ENCODE measurements at regions not wholly inside any gene's neighbourhood (a gene's known extent, or its start where the extent isn't known, plus 50 kb on each side); places are given as distances from the start of the nearest gene placed in this dataset.

- DNase-seq = peak; percentile 33 to 70 (median 65)
Measured at GRCh38 chr13:79691826-79692225, 210.9 kb downstream of the NDFIP2 start.

DNA sequence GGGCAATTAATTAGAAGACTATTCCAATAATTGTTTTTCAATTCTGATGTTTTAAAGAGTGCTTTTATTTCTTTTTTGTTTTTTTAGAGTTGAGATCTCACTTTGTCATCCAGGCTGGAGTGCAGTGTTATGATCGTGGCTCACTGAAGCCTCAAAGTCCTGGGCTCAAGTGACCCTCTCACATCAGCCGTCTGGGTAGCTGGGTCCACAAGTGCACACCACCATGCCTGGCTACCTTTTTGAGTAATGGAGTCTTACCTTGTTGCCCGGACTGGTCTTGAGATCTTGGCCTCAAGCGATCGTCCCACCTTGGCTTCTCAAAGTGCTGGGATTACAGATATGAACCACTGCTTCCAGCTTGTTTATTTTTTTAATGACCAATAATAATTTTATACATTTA is 207.8 kb downstream of the NDFIP2 start:
- no peak for DNase-seq

- DNase-seq = no peak
Measured at GRCh38 chr13:79686441-79686840, 205.5 kb downstream of the NDFIP2 start.

- DNase-seq = no peak
Measured at GRCh38 chr13:79684371-79684770, 203.4 kb downstream of the NDFIP2 start.

- no peak for DNase-seq
Measured at GRCh38 chr13:79682164-79682563, 201.2 kb downstream of the NDFIP2 start.

DNA sequence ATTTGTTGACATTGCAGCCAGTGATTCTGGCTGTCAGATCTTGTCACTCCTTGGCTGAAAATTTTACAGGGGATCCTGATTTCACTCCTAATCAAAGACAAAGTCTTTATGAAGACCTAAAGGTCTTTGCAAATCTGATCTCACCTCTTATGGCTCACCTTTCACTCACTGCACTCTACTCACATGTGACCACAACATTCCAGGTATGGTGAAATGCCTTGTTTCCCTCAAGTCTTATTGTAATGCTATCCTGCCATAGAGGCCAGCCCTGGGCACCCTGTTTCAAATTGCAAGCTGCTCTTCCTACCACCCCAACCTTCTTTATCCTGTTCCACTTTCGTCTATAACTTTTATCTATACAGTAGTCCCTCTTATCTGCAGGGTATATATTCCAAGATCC is 200.1 kb downstream of the NDFIP2 start:
- no peak for DNase-seq

DNA sequence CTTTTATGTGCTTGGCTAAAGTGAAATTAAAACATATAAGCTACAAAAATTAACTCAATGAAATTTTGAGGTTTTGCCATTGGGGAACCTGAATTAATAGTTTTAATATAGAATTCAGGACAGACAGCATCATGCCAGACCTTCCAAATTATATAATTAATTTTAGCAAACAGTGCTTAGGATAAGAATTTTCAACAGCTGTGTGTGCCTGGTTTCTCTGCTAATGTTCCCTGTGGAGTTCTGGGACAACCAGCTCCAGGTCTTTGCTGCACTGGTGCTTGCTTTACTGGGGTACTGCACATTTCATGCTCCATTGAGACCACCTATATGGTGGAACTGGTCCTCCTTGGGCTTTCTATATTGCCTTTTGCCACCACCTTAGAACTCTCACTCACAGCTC is 199.5 kb downstream of the NDFIP2 start:
- DNase-seq = no peak

GRCh38 chr13:79679334-79679733 is 198.4 kb downstream of the NDFIP2 start:
- DNase-seq = peak; percentile 79 to 92 (median 90)

DNA sequence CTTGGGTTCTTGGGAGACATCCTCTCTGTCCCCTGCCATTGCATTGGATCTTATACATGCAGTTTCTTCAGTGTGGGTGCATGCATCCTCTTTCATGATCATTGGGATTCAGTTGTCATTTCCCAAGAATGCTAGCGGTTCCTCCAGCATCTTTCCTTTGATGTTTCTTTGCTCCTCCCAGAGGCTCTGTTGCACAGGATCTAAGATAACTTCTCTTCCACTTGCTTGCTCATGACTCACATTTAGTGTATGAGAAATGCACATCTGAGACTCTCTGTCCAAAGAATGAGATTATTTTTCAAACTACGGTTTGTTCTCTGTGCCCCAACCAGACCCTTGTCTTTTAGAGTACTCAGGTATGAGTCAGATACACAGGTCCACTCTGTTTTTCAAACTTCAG is 197.1 kb downstream of the NDFIP2 start:
- no peak for DNase-seq

- no peak for DNase-seq
Measured at GRCh38 chr13:79675931-79676660, 195.1 kb downstream of the NDFIP2 start.

DNA sequence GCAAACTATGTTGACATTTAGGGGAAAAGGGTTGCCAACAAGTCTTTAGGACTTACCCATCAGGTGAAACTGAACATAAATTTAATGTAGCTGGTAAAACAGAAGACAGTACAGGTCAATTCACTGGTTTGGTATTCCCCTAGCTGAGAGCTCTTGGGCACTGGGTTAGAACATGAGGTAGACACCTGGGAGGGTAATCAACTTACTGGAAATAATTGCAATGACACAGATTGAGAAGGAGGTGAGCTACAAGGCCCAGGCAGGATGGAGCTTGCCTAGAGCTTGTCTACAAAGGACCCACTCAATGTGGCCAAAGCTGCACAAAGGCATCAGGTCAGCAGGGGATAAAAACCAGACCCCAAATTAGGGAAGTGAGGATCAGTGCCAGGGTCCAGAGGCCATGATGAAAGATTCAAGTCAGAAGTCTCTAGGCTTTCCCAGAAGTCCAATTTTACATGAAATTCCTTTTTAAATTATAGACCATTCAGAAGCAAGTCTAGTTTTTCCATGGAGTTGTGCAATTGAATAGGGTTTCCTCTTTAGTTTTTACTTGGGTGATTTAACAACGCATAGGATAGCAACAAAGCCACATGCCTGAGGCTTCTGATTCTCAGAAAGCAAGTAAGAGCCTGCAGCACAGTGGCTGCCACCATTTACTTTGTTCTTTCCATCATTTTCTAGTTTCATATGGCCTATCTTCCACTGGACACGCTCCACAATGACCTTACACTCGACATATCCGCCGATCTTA is 194.0 kb downstream of the NDFIP2 start:
- no peak for DNase-seq

- no peak for DNase-seq
Measured at GRCh38 chr13:79673993-79674377, 193.0 kb downstream of the NDFIP2 start.

DNA sequence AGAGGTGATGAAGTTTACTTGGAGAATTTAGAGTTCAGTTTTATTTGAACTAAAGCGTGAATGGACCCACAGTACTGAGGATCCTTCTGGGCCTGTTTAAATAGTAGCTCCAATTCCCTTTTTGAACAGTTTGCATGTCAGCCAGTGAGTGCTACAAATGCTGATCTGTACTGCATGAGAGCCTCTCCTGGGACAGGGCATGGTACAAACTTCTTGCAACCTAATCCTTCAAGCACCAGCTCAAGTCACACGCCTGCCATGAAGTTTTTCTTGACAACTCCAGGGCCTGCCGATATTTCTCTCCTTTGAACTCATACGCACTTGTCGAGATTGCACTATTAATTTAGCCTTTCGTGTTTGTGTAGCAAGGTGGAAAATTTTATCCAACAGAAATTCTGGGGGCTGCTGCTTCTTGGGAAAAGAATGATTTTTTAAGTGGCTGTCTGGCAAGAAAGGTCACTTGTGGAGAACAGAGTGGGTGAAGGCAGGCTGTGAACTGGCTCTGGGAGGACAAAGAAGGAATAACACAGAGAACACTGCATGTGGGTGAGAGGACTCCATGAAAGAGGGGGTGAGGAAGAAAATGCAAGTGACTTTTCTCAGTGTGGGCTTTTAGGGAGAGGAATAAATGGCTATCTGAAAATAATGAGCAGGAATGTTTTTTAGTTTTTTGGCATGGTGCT is 192.5 kb downstream of the NDFIP2 start:
- DNase-seq = no peak

DNA sequence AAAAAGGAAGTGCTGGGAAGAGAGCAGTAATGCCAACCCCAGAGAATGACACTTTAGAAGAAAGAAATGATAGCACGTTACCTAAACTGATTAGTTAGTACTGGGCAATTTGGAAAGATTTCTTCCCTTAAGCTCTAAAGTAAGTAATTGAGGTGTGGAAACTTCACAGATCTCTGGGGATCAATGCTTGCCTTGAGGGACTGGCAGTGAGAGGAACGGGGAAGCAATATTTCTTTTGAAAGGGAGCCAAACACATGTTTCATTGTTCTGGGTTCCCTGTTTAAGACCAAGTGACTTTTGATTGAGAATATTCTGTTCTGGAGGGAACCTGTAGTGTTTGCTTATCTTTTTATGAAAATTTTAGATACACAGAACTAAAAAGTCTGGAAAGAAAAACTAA is 190.5 kb downstream of the NDFIP2 start:
- DNase-seq = peak in 2 of 4 experiments; percentile 2 to 6

DNA sequence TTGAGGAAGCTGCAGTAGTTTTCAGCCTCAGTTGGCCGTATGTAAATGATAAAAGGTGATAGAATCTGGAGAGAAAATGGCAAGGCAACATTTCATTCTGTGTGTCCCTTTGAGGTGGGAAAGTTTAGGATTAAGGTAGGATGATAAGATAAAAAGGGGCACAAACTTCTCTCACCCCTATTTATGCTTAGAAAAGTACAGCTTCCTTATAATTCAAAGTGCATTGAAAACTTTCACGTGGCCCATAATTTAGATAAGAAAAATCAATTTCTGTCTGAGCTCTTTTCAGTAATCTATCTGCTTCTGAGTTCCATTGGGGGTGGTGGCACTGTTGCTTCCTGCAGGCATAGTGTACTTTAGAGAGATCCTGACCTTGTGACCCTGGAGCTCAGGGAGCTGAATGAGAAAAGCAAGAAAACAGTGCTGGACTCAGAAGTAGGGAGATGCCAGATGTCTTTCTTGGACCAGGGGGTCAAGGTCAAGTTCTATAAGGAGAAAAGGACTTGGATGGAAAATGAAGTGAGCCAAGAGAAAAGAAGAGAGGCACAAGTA is 187.3 kb downstream of the NDFIP2 start:
- DNase-seq = no peak

GRCh38 chr13:79667771-79668170 is 186.8 kb downstream of the NDFIP2 start:
- DNase-seq = no peak

DNA sequence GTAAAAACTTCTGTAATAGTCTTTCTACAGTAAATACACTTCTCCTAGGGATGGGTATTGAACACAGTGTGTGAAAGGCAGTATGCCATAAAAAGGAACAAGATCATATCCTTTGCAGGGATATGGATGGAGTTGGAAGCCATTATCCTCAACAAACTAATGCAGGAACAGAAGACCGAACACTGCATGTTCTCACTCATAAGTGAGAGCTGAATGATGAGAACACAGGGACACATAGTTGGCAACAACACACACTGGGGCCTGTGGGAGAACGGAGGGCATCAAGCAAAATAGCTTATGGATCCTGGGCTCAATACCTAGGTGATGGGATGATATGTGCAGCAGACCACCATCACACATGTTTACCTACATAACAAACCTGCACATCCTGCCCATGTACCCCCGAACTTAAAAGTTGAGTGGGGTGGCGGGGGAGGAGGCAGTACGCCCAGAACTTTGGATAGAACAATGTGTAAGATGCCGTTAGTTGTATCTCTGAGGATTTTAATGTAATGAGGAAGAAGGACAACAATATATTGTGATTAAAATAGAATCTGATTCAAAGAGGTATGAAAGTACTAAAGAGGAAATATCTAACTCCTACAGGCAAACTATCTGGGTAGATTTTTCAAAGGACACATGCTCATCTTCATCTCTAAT is 183.2 kb downstream of the NDFIP2 start:
- DNase-seq = no peak

GRCh38 chr13:79663435-79663834 is 182.5 kb downstream of the NDFIP2 start:
- no peak for DNase-seq

GRCh38 chr13:79662882-79663281 is 181.9 kb downstream of the NDFIP2 start:
- peak in 2 of 4 experiments; percentile 5 to 12 for DNase-seq

DNA sequence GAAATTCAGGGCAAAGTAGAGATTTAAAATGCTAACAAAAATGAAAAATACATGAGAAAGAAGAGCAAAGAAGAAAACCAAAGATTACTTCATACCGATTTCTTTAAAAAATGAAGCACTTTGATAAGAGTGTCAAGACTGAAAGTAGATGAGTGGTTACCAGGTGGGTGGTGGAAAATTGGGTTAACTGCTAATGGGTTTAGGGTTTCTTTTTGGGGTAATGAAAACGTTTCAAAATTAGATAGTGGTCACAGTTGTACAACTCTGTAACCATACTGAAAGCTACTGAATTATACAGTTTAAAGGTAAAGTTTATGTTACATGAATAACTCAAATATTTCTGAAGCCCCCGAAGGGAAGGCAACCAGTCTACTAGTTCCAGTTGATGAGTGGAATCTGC is 179.4 kb downstream of the NDFIP2 start:
- no peak for DNase-seq

DNA sequence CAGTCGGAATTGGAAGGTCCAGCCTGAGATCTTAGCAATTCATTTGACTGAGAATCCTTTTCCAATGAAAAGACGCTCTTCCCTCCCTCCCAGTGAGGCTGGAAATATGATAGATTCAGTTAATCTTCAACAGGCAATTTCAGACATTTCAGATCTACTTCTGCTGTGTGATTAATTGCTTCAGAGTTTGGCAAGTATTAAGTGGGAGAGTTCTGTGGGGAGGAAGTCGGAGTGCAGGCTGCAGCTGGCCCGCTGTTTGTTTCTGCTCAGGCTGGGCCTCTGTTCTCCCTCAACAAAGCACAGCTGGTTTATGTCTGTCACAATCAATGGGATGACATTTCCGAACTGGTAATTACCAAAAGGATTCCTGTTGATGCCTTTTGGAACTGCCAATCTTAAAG is 178.2 kb downstream of the NDFIP2 start:
- DNase-seq = no peak

DNA sequence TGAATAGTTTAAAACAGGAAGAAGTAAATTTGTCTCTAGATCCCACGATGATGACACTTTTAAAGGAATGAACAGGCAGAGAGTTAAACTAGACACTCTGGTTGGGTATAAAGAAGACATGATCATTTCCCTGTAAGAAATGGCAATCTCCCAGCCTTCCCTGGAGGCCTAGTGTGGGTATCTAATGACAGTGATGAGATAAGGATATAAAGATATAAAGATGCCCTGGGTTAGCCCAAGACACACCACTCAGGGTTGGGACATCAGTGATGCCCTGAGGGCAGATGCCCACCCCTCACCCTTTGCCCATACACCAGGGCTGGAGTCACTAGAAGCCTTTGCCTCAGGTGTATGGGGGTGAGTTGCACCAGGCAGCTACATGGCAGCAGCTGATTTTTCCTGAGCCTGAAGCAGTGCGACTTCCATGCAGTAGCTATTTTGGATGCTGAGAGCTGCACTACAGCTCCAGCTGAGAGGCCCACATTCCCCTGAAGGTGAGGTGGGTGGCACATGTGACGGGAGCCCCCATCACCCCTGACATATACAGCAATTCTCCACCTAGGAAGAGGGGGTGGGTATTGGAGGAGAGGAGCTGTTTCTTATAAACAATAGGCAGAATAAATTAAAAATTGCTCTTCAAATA is 177.5 kb downstream of the NDFIP2 start:
- no peak for DNase-seq
